Liver (tissue), 8 donors: ENCODE measurements at regions not wholly inside any gene's neighbourhood (a gene's known extent, or its start where the extent isn't known, plus 50 kb on each side); places are given as distances from the start of the nearest gene placed in this dataset.

Experiments
- DNase-seq: peaks from one replicate; pipeline ENCODE4 v3.0.0-alpha.2; 2017; ENCODE audit warnings: low spot score
- H3K27ac ChIP-seq, 2 donors: one replicate each; pipeline ENCODE4 v1.7.0; 2013; ENCODE audit warnings: inconsistent platforms in 2 of 2, low read length in 2 of 2, control low read depth in 1 of 2, low read depth in 1 of 2, mild to moderate bottlenecking in 1 of 2
- H3K27me3 ChIP-seq, 4 donors: one replicate each; pipeline versions ENCODE4 v1.6.1 to v1.7.0; 2013; ENCODE audit warnings: low read length in 3 of 4, inconsistent platforms in 1 of 4, mild to moderate bottlenecking in 1 of 4, moderate library complexity in 1 of 4; ENCODE audit not compliant: control insufficient read depth in 4 of 4, insufficient read depth in 4 of 4
- H3K36me3 ChIP-seq, 4 donors: one replicate each; pipeline versions ENCODE4 v1.6.1 to v1.7.0; 2013; ENCODE audit warnings: low read length in 3 of 4, mild to moderate bottlenecking in 3 of 4, low read depth in 1 of 4, moderate library complexity in 1 of 4; ENCODE audit not compliant: control insufficient read depth in 4 of 4, insufficient read depth in 3 of 4
- H3K4me1 ChIP-seq, 4 donors: one replicate each; pipeline versions ENCODE4 v1.6.1 to v1.7.0; 2013; ENCODE audit warnings: low read length in 3 of 4, mild to moderate bottlenecking in 3 of 4, moderate library complexity in 1 of 4; ENCODE audit not compliant: control insufficient read depth in 4 of 4, insufficient read depth in 4 of 4
- H3K4me3 ChIP-seq, 3 donors: one replicate each; pipeline versions ENCODE4 v1.6.1 to v1.7.0; 2013; ENCODE audit warnings: low read length in 3 of 3, control low read depth in 1 of 3, low read depth in 1 of 3, mild to moderate bottlenecking in 1 of 3
- H3K9ac ChIP-seq, 2 donors: one replicate each; pipeline ENCODE4 v1.7.0; 2013; ENCODE audit warnings: low read length in 2 of 2, mild to moderate bottlenecking in 2 of 2, moderate library complexity in 2 of 2, control low read depth in 1 of 2, low read depth in 1 of 2
- H3K9me3 ChIP-seq, 4 donors: one replicate each; pipeline versions ENCODE4 v1.6.1 to v1.7.0; 2013; ENCODE audit warnings: low read length in 3 of 4; ENCODE audit not compliant: control insufficient read depth in 4 of 4
- EGR1 ChIP-seq, 2 donors: IDR thresholded peaks; 2 replicates each; pipeline ENCODE4 v1.6.1; 2016 to 2018; ENCODE audit warnings: antibody characterized with exemption in 2 of 2, low read depth in 2 of 2
- FOXA1 ChIP-seq: IDR thresholded peaks from 2 replicates; pipeline ENCODE4 v1.6.1; 2016; ENCODE audit warnings: antibody characterized with exemption
- FOXA2 ChIP-seq: IDR thresholded peaks from 2 replicates; pipeline ENCODE4 v1.6.1; 2016; ENCODE audit warnings: antibody characterized with exemption
- GABPA ChIP-seq, 2 donors: IDR thresholded peaks in 1 of 2; conservative IDR thresholded peaks in 1 of 2; 2 replicates each; pipeline ENCODE4 v1.6.1; 2016; ENCODE audit warnings: antibody characterized with exemption in 2 of 2, mild to moderate bottlenecking in 1 of 2, moderate library complexity in 1 of 2
- HNF4A ChIP-seq, 2 donors: conservative IDR thresholded peaks; 2 replicates each; pipeline ENCODE4 v1.6.1; 2016; ENCODE audit warnings: antibody characterized with exemption in 2 of 2, mild to moderate bottlenecking in 2 of 2
- HNF4G ChIP-seq: IDR thresholded peaks from 2 replicates; pipeline ENCODE4 v1.6.1; 2016; ENCODE audit warnings: antibody characterized with exemption
- JUND ChIP-seq, 2 donors: IDR thresholded peaks; 2 replicates each; pipeline ENCODE4 v1.6.1; 2016; ENCODE audit warnings: antibody characterized with exemption in 2 of 2
- NR2F2 ChIP-seq: IDR thresholded peaks from 2 replicates; pipeline ENCODE4 v1.6.1; 2016; ENCODE audit warnings: antibody characterized with exemption
- RAD21 ChIP-seq, 2 donors: IDR thresholded peaks; 2 replicates each; pipeline ENCODE4 v1.6.1; 2016; ENCODE audit warnings: antibody characterized with exemption in 2 of 2, mild to moderate bottlenecking in 2 of 2
- REST ChIP-seq: IDR thresholded peaks from 2 replicates; pipeline ENCODE4 v1.6.1; 2016; ENCODE audit warnings: antibody characterized with exemption, mild to moderate bottlenecking
- RXRA ChIP-seq, 2 donors: IDR thresholded peaks; 2 replicates each; pipeline ENCODE4 v1.6.1; 2017 to 2018; ENCODE audit warnings: antibody characterized with exemption in 2 of 2, mild to moderate bottlenecking in 1 of 2
- SP1 ChIP-seq: IDR thresholded peaks from 2 replicates; pipeline ENCODE4 v1.6.1; 2018; ENCODE audit warnings: antibody characterized with exemption, mild to moderate bottlenecking
- TAF1 ChIP-seq: conservative IDR thresholded peaks from 2 replicates; pipeline ENCODE4 v1.6.1; 2016; ENCODE audit warnings: antibody characterized with exemption, mild to moderate bottlenecking
- YY1 ChIP-seq: IDR thresholded peaks from 2 replicates; pipeline ENCODE4 v1.6.1; 2016; ENCODE audit warnings: antibody characterized with exemption, mild to moderate bottlenecking
- WGBS: extraction: QIAGEN DNeasy Blood & Tissue Kit; methylation state at CpG from one replicate; pipeline ENCODE4 v1.1.7; 2013; 5-methylcytosine and 5-hydroxymethylcytosine counted together
- TF ChIP-seq, protein P1 (sequence below): fragments of 150-350 bp; IDR thresholded peaks from 2 replicates; pipeline ENCODE4 v1.5.1; 2017; ENCODE audit warnings: improper control_type of control experiment, low read depth, low read length; ENCODE audit not compliant: missing input control
- TF ChIP-seq, protein P2 (sequence below): IDR thresholded peaks from 2 replicates; pipeline ENCODE4 v1.6.1; 2016; ENCODE audit warnings: antibody characterized with exemption
- TF ChIP-seq, protein P3 (sequence below): IDR thresholded peaks from 2 replicates; pipeline ENCODE4 v1.6.1; 2016; ENCODE audit warnings: antibody characterized with exemption
- TF ChIP-seq, protein P4 (sequence below): IDR thresholded peaks from 2 replicates; pipeline ENCODE4 v1.6.1; 2016; ENCODE audit warnings: antibody characterized with exemption
- donor health status: healthy.
- donor health status: healthy.
- donor health status: healthy.
- donor health status: healthy.
- donor health status: healthy.

DNA sequence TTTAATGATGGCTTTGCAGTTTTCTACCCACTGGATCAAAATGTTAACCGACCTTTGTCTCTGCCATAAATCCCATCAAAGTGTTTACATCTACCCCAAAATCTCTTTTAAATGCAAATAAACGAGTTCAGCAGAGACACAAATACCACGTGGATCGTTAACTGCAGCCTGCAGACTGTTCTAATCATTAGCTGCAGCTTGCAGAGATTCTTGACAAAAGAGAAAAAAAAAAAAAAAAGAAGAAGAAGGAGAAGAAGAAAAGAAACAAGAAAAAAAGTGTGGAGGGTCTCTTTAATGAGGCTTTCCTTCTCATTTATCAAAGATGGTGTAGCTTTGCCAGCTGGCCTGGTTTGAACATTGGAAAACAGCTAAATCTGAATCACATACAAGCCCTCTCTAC is 275.7 kb downstream of the NEDD1 start:
- Histone ChIP-seq H3K4me3 (no peak overlapping the region), H3K27ac (no peak overlapping the region), H3K9ac (no peak overlapping the region), H3K4me1 (no peaks in the 10 kb centered on the region), H3K27me3 (no peaks in the 10 kb centered on the region), H3K9me3 (no peaks in the 10 kb centered on the region), H3K36me3 (no peaks in the 10 kb centered on the region)
- TF ChIP-seq JUND (IDR thresholded peaks at IDR 0.05) (no peak), GABPA (IDR thresholded peaks at IDR 0.05 in 1 of 2, conservative IDR thresholded peaks at IDR 0.05 in 1 of 2) (no peak), RAD21 (IDR thresholded peaks at IDR 0.05) (no peak), TAF1 (no peak), HNF4G (no peak), EGR1 (IDR thresholded peaks at IDR 0.05; ENCODE audit: low read depth in 2 of 2) (no peak), FOXA2 (no peak), YY1 (no peak)
- TF ChIP-seq, protein P1, sequence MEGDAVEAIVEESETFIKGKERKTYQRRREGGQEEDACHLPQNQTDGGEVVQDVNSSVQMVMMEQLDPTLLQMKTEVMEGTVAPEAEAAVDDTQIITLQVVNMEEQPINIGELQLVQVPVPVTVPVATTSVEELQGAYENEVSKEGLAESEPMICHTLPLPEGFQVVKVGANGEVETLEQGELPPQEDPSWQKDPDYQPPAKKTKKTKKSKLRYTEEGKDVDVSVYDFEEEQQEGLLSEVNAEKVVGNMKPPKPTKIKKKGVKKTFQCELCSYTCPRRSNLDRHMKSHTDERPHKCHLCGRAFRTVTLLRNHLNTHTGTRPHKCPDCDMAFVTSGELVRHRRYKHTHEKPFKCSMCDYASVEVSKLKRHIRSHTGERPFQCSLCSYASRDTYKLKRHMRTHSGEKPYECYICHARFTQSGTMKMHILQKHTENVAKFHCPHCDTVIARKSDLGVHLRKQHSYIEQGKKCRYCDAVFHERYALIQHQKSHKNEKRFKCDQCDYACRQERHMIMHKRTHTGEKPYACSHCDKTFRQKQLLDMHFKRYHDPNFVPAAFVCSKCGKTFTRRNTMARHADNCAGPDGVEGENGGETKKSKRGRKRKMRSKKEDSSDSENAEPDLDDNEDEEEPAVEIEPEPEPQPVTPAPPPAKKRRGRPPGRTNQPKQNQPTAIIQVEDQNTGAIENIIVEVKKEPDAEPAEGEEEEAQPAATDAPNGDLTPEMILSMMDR = no peak
- TF ChIP-seq, protein P2, sequence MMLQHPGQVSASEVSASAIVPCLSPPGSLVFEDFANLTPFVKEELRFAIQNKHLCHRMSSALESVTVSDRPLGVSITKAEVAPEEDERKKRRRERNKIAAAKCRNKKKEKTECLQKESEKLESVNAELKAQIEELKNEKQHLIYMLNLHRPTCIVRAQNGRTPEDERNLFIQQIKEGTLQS = no peak
- TF ChIP-seq, protein P3, sequence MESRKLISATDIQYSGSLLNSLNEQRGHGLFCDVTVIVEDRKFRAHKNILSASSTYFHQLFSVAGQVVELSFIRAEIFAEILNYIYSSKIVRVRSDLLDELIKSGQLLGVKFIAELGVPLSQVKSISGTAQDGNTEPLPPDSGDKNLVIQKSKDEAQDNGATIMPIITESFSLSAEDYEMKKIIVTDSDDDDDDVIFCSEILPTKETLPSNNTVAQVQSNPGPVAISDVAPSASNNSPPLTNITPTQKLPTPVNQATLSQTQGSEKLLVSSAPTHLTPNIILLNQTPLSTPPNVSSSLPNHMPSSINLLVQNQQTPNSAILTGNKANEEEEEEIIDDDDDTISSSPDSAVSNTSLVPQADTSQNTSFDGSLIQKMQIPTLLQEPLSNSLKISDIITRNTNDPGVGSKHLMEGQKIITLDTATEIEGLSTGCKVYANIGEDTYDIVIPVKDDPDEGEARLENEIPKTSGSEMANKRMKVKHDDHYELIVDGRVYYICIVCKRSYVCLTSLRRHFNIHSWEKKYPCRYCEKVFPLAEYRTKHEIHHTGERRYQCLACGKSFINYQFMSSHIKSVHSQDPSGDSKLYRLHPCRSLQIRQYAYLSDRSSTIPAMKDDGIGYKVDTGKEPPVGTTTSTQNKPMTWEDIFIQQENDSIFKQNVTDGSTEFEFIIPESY = no peak
- WGBS = 33% methylated on average over 4 of the region's 4 CpGs
- no peak for DNase-seq

- Histone ChIP-seq H3K9me3 (no peaks in the 10 kb centered on the region), H3K9ac (no peak overlapping the region), H3K4me3 (no peak overlapping the region), H3K27ac (no peak overlapping the region), H3K27me3 (no peaks in the 10 kb centered on the region), H3K4me1 (no peaks in the 10 kb centered on the region), H3K36me3 (no peaks in the 10 kb centered on the region)
- 92% methylated on average over 3 of the region's 3 CpGs for WGBS
- no peak for DNase-seq
- TF ChIP-seq, protein P2 = no peak
- no peak for TF ChIP-seq NR2F2
- TF ChIP-seq HNF4G = no peak
- no peak for TF ChIP-seq FOXA2
- no peak for TF ChIP-seq RXRA (IDR thresholded peaks at IDR 0.05)
- TF ChIP-seq, protein P3 = no peak
- no peak for TF ChIP-seq TAF1
- no peak for TF ChIP-seq GABPA (IDR thresholded peaks at IDR 0.05 in 1 of 2, conservative IDR thresholded peaks at IDR 0.05 in 1 of 2)
- TF ChIP-seq, protein P4, sequence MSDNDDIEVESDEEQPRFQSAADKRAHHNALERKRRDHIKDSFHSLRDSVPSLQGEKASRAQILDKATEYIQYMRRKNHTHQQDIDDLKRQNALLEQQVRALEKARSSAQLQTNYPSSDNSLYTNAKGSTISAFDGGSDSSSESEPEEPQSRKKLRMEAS = no peak
- TF ChIP-seq JUND (IDR thresholded peaks at IDR 0.05) = no peak
- TF ChIP-seq EGR1 (IDR thresholded peaks at IDR 0.05; ENCODE audit: low read depth in 2 of 2) = no peak
- TF ChIP-seq SP1 = no peak
- no peak for TF ChIP-seq HNF4A (conservative IDR thresholded peaks at IDR 0.05)
- no peak for TF ChIP-seq YY1
- no peak for TF ChIP-seq FOXA1
- TF ChIP-seq, protein P1 = no peak
- no peak for TF ChIP-seq REST
Measured at GRCh38 chr12:97184127-97184773, 277.2 kb downstream of the NEDD1 start.
